ENCODE measurements at regions not wholly inside any gene's neighbourhood (a gene's known extent, or its start where the extent isn't known, plus 50 kb on each side); places are given as distances from the start of the nearest gene placed in this dataset.

DNA sequence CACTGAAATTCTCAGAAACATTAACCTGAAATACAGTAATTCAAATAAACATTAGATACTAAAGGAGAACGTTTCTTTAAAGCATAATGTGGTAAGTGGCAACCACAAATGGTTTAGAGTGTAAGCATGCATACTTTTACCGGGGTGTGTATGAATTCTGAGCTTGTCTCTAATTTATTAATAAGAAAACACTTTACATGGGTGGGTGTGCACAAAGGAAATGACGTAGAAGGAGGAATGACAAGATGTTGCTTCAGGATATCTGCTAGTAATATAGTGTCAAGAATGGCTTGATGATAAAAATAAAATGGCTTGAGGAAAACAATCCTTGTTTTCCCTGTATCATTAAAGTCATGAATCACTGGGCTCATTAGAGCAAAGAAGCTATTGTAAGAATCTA lies 92.5 kb downstream of the ARL4A start:
- DNase-seq (ENCODE audit: low spot score) (no peak), ATAC-seq (no peak)

DNA sequence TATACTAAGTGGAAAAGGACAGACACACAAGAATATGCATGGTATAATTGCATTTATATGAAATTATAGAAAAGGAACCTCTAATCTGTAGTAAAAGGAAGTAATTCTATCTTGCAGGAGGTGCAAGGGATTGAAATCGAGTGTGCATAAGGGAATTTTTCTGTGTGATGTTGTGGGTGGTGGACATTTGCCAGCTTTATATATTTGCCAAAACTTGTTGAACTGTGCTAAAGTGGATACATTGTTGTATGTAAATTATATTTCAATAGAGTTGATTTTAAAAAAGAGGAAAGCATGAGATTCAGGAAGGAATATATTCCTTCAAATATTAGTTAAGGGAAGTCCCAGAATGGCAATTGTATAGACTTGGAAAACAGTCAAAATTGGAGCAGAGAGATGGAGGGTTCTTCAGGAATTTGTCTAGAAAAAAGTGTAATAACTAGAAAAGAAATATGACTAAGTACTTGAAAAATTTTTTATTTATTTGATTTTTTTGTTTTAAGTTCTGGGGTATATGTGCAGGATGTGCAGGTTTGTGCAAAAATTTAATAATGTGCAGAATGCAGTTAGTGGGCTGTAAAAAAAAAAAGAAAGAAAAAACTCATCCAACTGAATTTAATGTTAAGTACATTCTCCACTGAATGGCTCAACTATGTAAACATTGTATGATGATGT lies 96.1 kb downstream of the ARL4A start:
- ATAC-seq (no peak), DNase-seq (ENCODE audit: low spot score) (no peak)

DNA sequence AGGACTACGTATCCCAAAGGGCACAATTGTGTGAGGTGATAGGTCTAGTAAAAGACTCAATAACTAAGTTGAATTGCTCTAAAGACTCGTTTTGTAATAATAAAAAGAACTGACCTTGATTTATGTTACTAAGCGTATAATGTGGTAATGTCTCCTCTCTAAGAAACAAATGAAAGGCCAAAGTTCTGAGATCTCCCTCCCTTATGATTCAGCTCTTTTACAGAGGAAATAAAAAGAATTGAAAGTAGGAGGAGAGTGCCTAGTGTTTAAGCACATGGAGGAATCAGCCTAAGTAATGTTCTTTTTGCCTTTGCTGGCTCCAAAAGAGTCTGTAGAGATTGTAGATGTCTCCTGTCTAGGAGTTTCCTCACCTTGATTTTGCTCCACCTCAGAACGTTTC lies 98.0 kb downstream of the ARL4A start:
- DNase-seq (ENCODE audit: low spot score) (no peak), ATAC-seq (no peak)

DNA sequence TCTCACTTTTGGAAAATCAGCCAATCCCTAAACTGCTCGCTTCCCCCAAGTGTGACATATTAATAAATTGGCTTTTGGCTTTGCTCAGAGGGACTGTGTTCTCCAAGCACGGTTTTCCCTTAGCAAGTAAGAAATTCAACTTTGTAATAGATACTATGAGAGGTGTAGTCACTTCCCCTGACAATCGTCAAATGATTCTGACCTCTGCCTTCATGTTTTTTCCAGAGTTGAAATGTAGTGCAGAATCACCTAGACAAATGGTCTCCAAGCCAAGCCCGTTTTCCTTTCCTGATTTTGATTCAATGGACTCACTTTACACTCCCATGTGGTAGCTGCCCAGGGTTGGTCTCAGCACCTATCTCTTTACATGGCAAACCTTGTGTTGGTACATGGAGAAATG lies 99.1 kb downstream of the ARL4A start:
- DNase-seq (ENCODE audit: low spot score) (no peak), ATAC-seq (no peak)

DNA sequence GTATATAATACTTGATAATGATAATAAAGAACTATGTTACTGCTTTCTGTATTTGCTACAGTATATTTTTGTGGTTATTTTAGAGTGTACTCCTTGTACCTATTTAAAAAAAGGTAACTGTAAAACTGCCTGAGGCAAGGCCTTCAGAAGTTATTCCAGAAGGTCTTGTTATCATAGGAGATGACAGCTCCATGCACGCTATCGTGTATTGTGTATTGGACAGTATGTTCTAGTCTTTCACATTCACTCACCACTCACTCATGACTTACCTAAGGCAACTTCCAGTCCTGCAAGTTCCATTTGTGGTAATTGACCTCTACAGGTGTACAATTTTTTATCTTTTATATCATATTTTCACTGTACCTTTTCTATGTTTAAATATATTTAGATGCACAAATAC lies 100.7 kb downstream of the ARL4A start:
- ATAC-seq, result no peak
- no peak for DNase-seq (ENCODE audit: low spot score)

DNA sequence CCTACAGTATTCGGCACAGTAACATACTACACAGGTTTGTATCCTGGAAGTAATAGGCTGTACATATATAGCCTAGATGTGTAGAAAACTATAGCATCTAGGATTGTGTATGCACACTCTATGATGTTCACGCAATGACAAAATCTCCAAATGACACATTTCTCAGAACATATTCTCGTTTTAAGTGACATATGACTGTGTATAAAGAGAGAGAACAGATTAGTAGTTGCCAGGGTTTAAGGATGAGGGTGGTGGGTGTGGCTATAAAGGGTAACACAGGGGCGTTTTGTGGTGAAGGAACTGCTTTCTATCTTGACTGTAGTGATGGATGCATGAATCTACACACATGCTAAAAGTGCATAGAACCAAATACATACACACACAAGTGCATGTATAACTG lies 101.2 kb downstream of the ARL4A start:
- ATAC-seq, result no peak
- DNase-seq (ENCODE audit: low spot score), result no peak

DNA sequence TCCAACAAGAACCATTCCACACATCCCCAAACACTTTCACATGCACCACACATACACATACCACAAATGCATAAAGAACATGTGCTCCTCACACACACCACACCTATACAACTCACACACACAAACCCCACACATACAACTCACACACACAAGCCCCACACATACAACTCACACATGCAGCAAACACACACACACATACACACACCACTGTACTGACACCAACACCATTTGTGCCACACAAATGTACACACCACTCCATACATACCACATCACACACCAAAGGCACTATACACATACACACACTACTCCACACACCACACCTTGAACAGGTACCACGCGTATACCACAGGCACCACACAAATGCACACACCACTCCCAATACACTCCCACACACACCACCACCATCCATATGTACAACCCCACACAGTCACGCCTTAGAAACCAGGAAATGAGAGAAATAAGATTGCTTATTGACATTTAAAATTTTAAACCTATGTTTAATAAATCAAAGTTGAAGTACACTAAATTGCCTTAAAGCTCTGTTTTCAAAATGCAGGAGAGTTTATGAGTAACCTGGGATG lies 107.4 kb downstream of the ARL4A start:
- DNase-seq (ENCODE audit: low spot score) (no peak), ATAC-seq (no peak)

DNA sequence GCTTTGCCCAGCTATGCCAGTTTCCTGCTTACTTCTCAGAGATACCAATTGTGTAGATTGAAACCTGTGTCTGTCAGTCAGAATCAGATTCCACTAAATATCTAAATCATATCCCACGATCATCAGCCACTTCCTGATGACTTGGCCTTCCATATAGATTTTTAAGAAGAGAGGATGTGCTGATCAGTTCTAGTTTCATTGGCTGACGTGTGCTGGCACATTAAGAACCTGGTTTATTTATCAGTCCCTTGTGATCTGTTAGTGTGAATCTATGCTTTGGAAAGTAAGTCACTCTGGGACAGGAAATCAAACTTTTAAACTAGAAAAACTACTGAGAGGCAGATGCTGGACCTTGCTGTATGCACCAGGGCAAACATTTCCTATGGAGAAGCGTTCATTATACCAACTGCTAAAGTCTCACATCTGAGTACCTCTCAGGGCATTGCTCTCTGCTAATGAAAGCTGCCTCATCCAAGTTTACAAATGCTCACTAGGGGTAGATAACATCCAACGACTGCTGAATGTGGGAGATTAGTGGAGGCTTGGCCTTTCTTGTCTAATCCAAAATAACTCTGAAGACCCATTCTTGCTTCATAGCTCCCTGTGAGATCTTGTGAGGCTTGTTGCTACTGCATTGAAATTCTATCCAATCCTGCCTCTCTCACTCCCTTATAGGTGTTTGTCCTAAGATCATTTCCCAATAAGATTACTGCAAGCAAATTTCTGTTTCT lies 109.1 kb downstream of the ARL4A start:
- no peak for ATAC-seq

DNA sequence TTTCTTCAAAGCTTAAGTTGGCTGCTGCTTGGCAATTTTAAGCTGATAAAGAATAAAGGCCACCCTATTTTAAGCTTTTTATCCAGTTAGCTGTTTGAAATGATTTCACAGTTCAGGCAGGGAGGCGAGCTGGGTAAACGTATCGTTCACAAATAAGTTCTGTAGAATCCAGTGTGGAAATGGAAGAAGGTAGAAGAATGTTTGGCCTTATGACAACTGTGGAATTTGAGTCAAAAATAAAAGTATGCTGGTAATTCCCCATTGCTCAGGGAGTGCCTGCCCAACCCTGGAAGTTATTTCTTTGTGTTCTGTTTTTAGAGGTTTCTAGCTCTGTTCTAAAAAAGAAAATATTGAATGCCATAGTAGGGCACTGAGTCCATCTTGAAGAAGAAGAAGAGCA lies 113.1 kb downstream of the ARL4A start:
- DNase-seq (ENCODE audit: low spot score), result no peak
- no peak for ATAC-seq

More for the DNA sequence above, 109.1 kb downstream of the ARL4A start:
- no peak for DNase-seq (ENCODE audit: low spot score)

DNA sequence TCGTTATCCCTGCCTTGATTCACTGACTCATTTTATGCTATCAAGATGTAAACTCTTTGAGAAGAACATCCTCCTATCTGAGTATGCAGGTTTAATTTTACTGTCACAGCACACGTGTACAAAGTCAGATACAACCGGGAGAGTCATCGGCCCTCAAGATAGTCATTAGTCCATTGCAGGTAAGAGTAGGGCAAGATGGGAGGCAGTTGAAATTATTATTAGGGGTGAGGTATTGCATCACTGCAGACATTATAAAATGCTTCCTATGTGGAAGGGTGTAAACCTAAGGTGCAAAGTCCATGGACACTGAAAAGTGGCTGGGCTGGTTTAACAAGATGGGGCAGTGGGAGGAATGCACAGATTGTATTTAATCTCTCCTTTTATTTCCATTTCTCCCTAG lies 113.7 kb downstream of the ARL4A start:
- ATAC-seq (no peak), DNase-seq (ENCODE audit: low spot score) (no peak)

DNA sequence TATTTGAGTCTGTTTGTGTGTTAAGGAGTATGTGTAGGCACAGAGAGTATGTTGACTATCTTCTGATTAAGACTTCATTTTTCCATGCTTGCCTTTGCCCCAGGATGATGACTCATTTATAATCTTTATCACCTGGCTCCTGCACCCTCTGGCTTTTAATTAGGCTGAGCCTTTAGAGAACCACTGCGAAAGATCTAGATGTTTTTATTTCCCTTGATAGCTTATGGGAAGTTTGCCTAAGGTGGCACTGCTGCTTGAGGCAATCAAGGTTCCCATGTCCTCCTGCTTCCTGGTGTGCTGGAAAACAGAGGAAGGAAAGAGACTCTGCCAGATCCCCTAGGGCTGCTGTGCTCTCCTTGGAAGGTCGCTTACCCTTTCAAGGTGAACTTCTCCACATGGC lies 114.6 kb downstream of the ARL4A start:
- no peak for DNase-seq (ENCODE audit: low spot score)

DNA sequence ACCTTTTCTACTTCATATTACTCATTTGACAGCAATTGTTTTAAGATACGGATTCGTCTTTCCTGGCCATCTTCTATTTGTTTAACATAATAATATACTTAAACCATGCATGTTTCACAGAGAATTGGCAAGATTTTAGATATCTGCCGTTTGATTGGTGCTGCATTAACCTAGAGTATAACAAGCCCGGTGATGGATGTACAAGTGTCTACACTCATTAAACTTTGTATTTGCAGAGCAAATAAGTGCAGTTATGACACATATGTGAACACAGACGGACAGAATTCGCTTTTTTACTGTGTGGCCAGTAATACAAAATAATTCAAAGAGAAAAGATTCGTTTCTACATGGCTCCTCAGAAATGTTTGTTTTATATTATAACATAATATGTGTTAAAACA lies 116.1 kb downstream of the ARL4A start:
- ATAC-seq, result no peak
- no peak for DNase-seq (ENCODE audit: low spot score)

More for the DNA sequence above, 114.6 kb downstream of the ARL4A start:
- ATAC-seq, result no peak

DNA sequence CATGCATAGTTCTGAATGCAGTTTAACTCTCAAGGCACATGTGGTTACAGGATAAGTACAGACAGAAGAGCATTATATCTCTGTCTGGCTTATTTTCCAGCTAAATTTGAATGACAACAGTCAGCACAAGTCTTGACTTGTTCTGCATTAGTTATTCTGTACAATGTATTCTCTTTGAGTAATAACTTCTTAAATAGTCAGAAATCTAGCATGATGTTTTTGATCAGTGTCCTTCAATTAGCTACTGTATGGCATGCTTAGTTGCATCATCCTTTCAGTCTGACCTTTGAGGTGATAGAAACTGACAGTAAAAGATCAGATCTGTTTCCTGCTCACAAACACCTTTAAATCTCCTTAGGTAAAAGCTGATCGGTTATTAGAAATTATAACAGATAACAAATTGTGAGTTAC lies 118.1 kb downstream of the ARL4A start:
- DNase-seq (ENCODE audit: low spot score) (no peak), ATAC-seq (no peak)

DNA sequence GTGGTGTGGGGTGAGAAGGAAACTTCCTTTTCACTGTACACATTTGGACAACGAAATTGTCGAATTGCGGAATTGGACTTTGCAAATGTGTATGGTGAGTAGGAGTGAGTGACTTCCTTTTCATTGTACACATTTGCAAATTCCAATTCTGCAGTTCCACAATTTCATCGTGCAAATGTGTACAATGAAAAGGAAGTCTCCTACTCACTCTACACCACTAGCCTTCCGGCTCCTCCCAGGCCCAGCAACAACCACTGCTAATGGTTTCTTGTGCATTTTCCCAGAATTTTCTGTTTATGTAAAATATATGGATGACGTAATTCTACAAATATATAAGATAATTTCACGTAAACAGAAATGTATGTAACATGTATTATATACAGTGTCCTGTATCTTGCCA lies 118.5 kb downstream of the ARL4A start:
- DNase-seq (ENCODE audit: low spot score), result no peak
- peak; percentile 34 for ATAC-seq

DNA sequence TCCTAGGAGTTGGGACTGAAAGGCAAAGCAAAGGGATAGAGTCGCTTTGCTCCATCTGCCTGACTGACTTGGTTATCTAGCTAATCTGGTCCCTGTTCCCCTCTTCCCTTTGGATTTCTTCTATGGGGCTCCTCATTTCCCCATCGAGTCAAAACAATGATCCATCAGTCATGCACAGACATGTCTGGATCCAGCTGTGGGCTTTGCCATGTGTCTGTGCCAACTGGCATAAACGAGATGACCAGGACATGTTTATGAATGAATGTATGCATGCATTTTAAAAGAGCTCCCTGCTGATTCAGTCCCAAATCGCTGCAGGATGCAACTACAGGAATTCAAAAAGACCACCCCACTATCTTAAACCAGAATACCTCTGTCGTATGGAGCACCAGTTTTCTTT lies 122.0 kb downstream of the ARL4A start:
- DNase-seq (ENCODE audit: low spot score) (no peak), ATAC-seq (no peak)

DNA sequence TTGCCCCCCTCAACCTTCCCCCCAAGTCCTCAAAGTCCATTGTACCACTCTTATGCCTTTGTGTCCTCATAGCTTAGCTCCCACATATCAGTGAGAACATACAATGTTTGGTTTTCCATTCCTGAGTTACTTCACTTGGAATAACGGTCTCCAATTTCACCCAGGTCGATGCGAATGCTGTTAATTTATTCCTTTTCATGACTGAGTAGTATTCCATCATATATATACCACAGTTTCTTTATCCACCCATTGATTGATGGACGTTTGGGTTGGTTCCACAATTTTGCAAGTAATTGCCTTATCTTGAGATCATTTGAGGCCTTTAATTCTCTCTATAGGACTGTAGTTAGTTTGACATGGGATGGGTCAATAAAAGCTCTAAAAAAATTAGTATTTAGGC lies 124.7 kb downstream of the ARL4A start:
- no peak for ATAC-seq
- DNase-seq (ENCODE audit: low spot score), result no peak

DNA sequence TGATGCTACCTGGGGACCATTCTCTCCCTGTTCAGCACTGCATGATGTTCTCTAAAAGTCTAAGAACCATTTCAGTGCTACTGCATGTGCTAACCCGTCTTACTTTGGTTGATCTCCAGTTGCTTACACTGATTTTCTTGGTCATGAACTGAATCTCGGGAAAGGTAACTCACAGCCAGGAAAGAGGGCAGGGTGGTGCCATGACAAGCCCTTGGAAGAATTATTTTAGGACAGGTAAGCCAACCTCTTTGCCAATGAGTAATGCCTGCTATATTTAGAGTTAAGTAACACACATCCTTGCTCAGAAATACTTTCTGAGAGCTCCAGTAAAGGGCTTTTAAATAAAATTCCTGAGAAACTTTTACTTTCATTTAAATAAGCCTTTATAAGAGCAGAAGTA lies 126.7 kb downstream of the ARL4A start:
- ATAC-seq (no peak), DNase-seq (ENCODE audit: low spot score) (no peak)

DNA sequence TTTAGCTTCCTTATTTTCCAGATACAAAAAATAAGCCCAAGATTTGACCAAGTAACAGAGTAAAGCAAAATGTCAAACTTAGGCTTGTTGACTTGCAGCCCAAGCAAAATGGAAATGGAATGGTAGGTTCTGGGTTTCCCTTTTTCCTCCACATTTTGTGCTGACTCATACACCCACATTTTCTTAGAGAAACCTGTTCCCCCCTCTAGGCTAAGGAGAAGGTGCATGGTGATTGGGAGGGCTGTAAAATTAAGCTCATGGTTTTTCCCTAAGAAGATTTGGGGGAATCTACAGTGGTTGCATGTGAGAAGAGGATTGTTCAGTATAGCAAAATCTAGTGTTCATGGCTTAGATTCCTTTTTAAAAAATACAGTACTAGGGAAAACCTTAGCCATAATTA lies 127.4 kb downstream of the ARL4A start:
- ATAC-seq (no peak), DNase-seq (ENCODE audit: low spot score) (no peak)

DNA sequence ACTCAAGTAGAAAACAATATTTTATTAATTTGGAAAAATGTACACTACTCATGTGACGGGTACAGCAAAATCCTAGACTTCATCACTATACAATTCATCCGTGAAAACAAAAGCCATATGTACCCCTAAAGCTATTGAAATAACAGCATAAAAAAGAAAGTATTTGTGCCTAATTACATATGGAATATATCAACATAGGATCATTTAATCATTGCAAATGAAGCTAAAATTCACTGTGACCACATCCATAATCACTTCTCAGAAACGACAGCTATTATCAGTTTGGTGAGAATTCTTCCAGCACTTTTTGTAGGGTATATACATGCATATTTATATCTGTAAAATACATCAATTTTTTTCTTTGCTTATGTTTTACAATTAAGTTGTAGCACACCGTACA lies 128.0 kb downstream of the ARL4A start:
- DNase-seq (ENCODE audit: low spot score), result no peak

DNA sequence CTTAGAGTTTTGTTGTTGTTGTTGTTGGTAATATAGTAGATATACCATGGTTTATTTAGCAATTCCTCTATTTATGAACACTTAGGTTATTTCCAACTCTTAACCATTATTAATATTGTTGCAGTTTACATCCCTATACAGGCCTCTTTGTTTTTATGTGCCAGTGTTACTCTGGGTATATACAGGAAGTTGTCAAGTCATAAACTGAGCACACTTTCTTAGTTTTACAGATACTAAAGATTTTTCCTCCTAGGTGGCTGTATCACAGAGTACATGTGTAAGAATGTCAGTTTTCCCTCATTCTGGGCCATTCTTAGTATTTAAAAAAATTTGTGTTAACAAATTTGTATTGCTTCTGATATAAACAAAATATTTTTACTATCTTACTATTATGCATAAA lies 128.4 kb downstream of the ARL4A start:
- no peak for ATAC-seq
- DNase-seq (ENCODE audit: low spot score), result no peak

More for the DNA sequence above, 128.0 kb downstream of the ARL4A start:
- no peak for ATAC-seq

DNA sequence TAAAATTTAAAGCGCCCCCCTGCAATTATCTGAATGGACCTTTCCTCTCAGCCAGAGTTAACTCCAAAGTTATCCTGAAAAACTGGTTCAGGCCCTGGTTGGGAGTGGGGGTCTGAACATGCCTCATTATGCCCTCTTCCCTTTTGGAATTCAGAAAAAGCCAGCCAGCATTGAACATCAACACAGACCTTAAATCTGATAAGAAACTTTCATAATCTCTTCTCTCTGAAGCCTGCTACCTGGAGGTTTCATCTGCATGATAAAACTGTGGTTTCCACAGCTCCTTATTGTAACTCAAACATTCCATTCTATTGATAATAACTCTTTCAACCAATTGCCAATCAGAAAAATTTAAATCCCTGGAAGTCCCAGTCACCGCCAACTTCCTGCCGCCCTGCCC lies 133.3 kb downstream of the ARL4A start:
- no peak for ATAC-seq
- no peak for DNase-seq (ENCODE audit: low spot score)

DNA sequence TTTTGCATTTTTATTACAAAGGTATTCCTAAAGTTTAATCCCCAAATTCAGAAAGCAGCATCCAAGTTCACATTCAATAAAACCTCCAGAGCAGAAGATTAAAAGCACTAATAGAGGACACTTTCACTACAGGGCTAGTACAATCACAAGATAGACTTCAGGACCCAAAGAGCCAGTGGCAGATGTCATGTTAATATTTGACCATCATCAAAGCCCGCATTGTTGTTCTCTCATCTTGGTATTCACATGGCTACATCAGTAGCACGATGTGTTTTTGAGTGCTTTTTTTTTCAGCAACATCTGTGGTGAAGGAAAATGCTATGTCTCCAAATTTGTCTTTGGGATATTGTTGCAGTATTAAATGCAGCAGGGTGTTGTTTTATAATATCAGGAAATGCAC lies 134.3 kb downstream of the ARL4A start:
- ATAC-seq (no peak), DNase-seq (ENCODE audit: low spot score) (no peak)

DNA sequence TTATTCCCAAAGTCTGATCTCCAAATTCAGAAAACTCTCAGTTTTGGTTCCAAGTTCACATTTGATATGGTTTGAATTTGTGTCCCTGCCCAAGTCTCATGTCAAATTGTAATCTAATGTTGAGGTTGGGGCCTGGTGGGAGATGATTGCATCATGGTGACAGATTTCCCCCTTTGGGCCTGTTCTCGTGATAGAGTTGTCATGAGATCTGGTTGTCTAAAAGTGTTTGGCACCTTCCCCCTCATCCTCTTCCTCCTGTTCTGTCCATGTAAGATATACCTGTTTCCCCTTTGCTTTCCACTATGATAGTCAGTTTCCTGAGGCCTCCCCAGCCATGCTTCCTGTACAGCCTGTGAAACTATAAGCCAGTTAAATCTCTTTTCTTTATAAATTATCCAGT lies 138.6 kb downstream of the ARL4A start:
- no peak for DNase-seq (ENCODE audit: low spot score)
- no peak for ATAC-seq

Measured in left lobe of liver (tissue), 2 donors.